Endodermal cell (in vitro differentiated cells): ENCODE measurements at regions not wholly inside any gene's neighbourhood (a gene's known extent, or its start where the extent isn't known, plus 50 kb on each side); places are given as distances from the start of the nearest gene placed in this dataset.

Experiments used
- DNase-seq: peaks from one replicate; pipeline ENCODE4 v3.0.0-alpha.2; 2017
- H3K27ac ChIP-seq: 2 replicates; pipeline ENCODE4 v1.5.1; 2013; ENCODE audit warnings: mild to moderate bottlenecking, low read depth, low read length, moderate library complexity
- H3K27me3 ChIP-seq: 2 replicates; pipeline ENCODE4 v1.6.1; 2013; ENCODE audit warnings: mild to moderate bottlenecking, low read length, moderate library complexity; ENCODE audit not compliant: insufficient read depth, control insufficient read depth, poor library complexity, severe bottlenecking
- H3K36me3 ChIP-seq: 2 replicates; pipeline ENCODE4 v1.7.0; 2013; ENCODE audit warnings: mild to moderate bottlenecking, low read length, moderate library complexity; ENCODE audit not compliant: control insufficient read depth, insufficient read depth
- H3K4me1 ChIP-seq: one replicate; pipeline ENCODE4 v1.7.0; 2013; ENCODE audit warnings: low read length; ENCODE audit not compliant: control insufficient read depth, insufficient read depth
- H3K4me3 ChIP-seq: 2 replicates; pipeline ENCODE4 v1.5.1; 2013; ENCODE audit warnings: mild to moderate bottlenecking, low read length, moderate library complexity
- H3K9ac ChIP-seq: 2 replicates; pipeline ENCODE4 v1.6.1; 2013; ENCODE audit warnings: mild to moderate bottlenecking, low read length, moderate library complexity; ENCODE audit not compliant: poor library complexity, severe bottlenecking; ENCODE audit errors: extremely low read depth
- H3K9me3 ChIP-seq: 2 replicates; pipeline ENCODE4 v1.6.1; 2013; ENCODE audit warnings: mild to moderate bottlenecking, low read length, moderate library complexity; ENCODE audit not compliant: control insufficient read depth
- H3K27ac Mint-ChIP-seq: 2 replicates; pipeline ENCODE4 v1.8.0; 2020; ENCODE audit warnings: mixed read lengths
- H3K27me3 Mint-ChIP-seq: 2 replicates; pipeline ENCODE4 v1.8.0; 2021; ENCODE audit warnings: mild to moderate bottlenecking, mixed read lengths; ENCODE audit not compliant: insufficient read depth
- H3K36me3 Mint-ChIP-seq: 2 replicates; pipeline ENCODE4 v1.8.0; 2020; ENCODE audit warnings: low read depth, mixed read lengths
- H3K4me1 Mint-ChIP-seq: 2 replicates; pipeline ENCODE4 v1.8.0; 2020; ENCODE audit warnings: mixed read lengths
- H3K4me3 Mint-ChIP-seq: 2 replicates; pipeline ENCODE4 v1.8.0; 2020; ENCODE audit warnings: mild to moderate bottlenecking, moderate library complexity, mixed read lengths
- H3K9me3 Mint-ChIP-seq: 2 replicates; pipeline ENCODE4 v1.8.0; 2020; ENCODE audit warnings: mild to moderate bottlenecking, mixed read lengths
- WGBS, 2 experiments: methylation state at CpG; one replicate each; pipeline versions ENCODE4 v1.1.5 to v1.1.7; 2013; ENCODE audit warnings: missing lambda C conversion rate in 2 of 2, mixed read lengths in 1 of 2; ENCODE audit not compliant: insufficient coverage in 1 of 2, insufficient read length in 1 of 2; 5-methylcytosine and 5-hydroxymethylcytosine counted together
- TF ChIP-seq, protein P1 (sequence below): fragments of 200-600 bp; sonication (generic); conservative IDR thresholded peaks from 2 replicates; pipeline ENCODE4 v1.5.0; 2021; ENCODE audit warnings: antibody characterized with exemption, mild to moderate bottlenecking

DNA sequence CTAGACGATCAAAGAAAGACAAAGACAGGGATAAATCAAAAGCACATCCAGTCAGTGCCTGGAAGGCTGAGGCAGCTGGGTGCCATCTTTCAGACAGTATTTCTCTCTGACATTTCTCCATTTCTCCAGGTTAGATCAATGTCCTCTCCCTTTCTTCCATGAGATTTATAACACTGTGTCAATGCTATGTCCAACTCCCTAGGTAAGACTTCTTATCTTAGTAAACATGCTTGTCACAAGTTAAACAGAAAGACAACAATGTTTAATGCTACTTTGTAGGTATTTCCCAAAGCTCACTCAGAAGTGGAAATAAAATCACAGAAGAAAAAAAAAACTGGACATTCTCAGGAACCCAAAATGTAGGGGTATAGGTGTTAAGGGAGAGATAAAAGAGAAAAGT, 113.9 kb downstream of the GPR63 start:
- peaks cover 20% of the 10 kb centered on the region for H3K4me1 Mint-ChIP-seq
- H3K36me3 ChIP-seq: no peaks in the 10 kb centered on the region
- no peaks in the 10 kb centered on the region for H3K9me3 Mint-ChIP-seq
- TF ChIP-seq, protein P1, sequence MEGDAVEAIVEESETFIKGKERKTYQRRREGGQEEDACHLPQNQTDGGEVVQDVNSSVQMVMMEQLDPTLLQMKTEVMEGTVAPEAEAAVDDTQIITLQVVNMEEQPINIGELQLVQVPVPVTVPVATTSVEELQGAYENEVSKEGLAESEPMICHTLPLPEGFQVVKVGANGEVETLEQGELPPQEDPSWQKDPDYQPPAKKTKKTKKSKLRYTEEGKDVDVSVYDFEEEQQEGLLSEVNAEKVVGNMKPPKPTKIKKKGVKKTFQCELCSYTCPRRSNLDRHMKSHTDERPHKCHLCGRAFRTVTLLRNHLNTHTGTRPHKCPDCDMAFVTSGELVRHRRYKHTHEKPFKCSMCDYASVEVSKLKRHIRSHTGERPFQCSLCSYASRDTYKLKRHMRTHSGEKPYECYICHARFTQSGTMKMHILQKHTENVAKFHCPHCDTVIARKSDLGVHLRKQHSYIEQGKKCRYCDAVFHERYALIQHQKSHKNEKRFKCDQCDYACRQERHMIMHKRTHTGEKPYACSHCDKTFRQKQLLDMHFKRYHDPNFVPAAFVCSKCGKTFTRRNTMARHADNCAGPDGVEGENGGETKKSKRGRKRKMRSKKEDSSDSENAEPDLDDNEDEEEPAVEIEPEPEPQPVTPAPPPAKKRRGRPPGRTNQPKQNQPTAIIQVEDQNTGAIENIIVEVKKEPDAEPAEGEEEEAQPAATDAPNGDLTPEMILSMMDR: no peak
- H3K27ac ChIP-seq: no peak overlapping the region
- no peaks in the 10 kb centered on the region for H3K9me3 ChIP-seq
- no peaks in the 10 kb centered on the region for H3K36me3 Mint-ChIP-seq
- DNase-seq: no peak
- peaks cover 10% of the 10 kb centered on the region for H3K4me1 ChIP-seq
- H3K27me3 ChIP-seq: no peaks in the 10 kb centered on the region
- no peak overlapping the region for H3K4me3 ChIP-seq
- H3K27ac Mint-ChIP-seq: no peak overlapping the region
- H3K27me3 Mint-ChIP-seq: no peaks in the 10 kb centered on the region
- WGBS, 2 experiments: 91 to 100% methylated on average over 1 of the region's 1 CpG
- no peak overlapping the region for H3K4me3 Mint-ChIP-seq
- H3K9ac ChIP-seq: no peak overlapping the region

DNA sequence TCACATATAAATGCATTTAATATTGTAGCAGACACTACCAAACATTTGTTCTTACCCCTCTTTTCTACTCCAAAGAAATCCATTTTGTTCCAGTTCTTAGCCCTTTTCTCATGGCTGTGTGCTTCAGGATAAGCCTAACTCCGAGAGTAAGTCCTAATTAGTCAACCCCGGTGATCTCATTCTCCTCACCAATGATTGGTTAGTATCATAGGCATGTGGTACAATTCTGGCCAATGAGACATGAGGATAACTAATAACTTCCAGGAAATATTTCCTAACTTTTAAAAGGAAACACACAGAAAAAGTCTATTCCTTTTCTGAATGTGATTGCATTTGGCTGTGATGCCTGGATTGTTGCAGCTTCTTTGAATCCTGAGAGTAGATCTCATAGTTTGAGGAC, 116.0 kb downstream of the GPR63 start:
- H3K36me3 ChIP-seq: no peaks in the 10 kb centered on the region
- no peak overlapping the region for H3K9ac ChIP-seq
- WGBS, 2 experiments: 88% methylated on average over 2 of the region's 2 CpGs; no CpG with 5 or more reads in 1 of the 2 experiments
- no peaks in the 10 kb centered on the region for H3K9me3 ChIP-seq
- no peak overlapping the region for H3K27ac ChIP-seq
- DNase-seq: no peak
- H3K4me1 Mint-ChIP-seq: peaks cover 30% of the 10 kb centered on the region
- no peak overlapping the region for H3K27ac Mint-ChIP-seq
- TF ChIP-seq, protein P1: no peak
- H3K36me3 Mint-ChIP-seq: no peaks in the 10 kb centered on the region
- no peak overlapping the region for H3K4me3 ChIP-seq
- no peaks in the 10 kb centered on the region for H3K27me3 Mint-ChIP-seq
- peaks cover 13% of the 10 kb centered on the region for H3K4me1 ChIP-seq
- no peak overlapping the region for H3K4me3 Mint-ChIP-seq
- no peaks in the 10 kb centered on the region for H3K9me3 Mint-ChIP-seq
- no peaks in the 10 kb centered on the region for H3K27me3 ChIP-seq

DNA sequence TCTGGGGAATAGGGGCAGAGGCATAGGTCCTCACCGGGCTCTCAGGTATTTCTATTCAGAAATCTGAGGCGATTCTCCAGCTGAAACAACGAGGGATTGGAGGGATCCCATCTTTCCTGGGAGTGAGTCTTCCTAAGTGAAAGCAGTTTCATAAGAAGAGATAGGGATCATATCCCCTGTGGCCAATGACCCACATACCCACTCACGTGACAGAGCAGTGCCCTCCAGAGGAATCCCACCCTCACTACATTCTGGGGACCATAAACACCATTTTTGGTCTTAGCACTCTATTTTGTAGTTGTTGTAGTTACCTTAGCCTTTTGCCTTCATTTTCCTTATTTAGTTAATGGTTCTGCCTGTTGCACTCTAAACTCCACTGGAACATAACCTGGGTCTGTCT, 121.1 kb downstream of the GPR63 start:
- peak; percentile 71 for DNase-seq
- Mint-ChIP-seq H3K36me3 (no peaks in the 10 kb centered on the region), H3K27ac (no peak overlapping the region), H3K27me3 (no peaks in the 10 kb centered on the region), H3K4me3 (no peak overlapping the region), H3K4me1 (peaks cover 18% of the 10 kb centered on the region), H3K9me3 (no peaks in the 10 kb centered on the region)
- H3K4me3 ChIP-seq: no peak overlapping the region
- H3K4me1 ChIP-seq: peaks cover 12% of the 10 kb centered on the region
- WGBS, 2 experiments: 67% methylated on average over 4 of the region's 4 CpGs; no CpG with 5 or more reads in 1 of the 2 experiments
- no peaks in the 10 kb centered on the region for H3K27me3 ChIP-seq
- no peaks in the 10 kb centered on the region for H3K9me3 ChIP-seq
- no peak overlapping the region for H3K27ac ChIP-seq
- no peak overlapping the region for H3K9ac ChIP-seq
- TF ChIP-seq, protein P1: peak; percentile 73
- H3K36me3 ChIP-seq: no peaks in the 10 kb centered on the region
